HFFc6 (cell line): ENCODE measurements at regions not wholly inside any gene's neighbourhood (a gene's known extent, or its start where the extent isn't known, plus 50 kb on each side); places are given as distances from the start of the nearest gene placed in this dataset.
A peak's percentile ranks its signal among the peaks of the same experiment; 100 is the strongest.

ENCODE experiments used
- DNase-seq: peaks from one replicate; pipeline ENCODE4 v3.0.0-alpha.2; 2018
- H3K27ac Mint-ChIP-seq: 2 replicates; pipeline ENCODE4 v1.8.0; 2020; ENCODE audit warnings: mild to moderate bottlenecking, mixed read lengths
- H3K27me3 Mint-ChIP-seq: 2 replicates; pipeline ENCODE4 v1.8.0; 2021; ENCODE audit warnings: mild to moderate bottlenecking, moderate library complexity, mixed read lengths; ENCODE audit not compliant: insufficient read depth
- H3K36me3 Mint-ChIP-seq: 2 replicates; pipeline ENCODE4 v1.8.0; 2021; ENCODE audit warnings: low read depth, mixed read lengths
- H3K4me1 Mint-ChIP-seq: 2 replicates; pipeline ENCODE4 v1.8.0; 2020; ENCODE audit warnings: low read depth, mixed read lengths
- H3K4me3 Mint-ChIP-seq: 2 replicates; pipeline ENCODE4 v1.8.0; 2020; ENCODE audit warnings: mild to moderate bottlenecking, moderate library complexity, mixed read lengths
- H3K9me3 Mint-ChIP-seq: 2 replicates; pipeline ENCODE4 v1.8.0; 2020; ENCODE audit warnings: mild to moderate bottlenecking, mixed read lengths
- CTCF ChIP-seq: fragments of 200-600 bp; sonication (generic); IDR thresholded peaks from 2 replicates; pipeline ENCODE4 v1.5.0; 2021; ENCODE audit warnings: antibody characterized with exemption, mild to moderate bottlenecking

DNA sequence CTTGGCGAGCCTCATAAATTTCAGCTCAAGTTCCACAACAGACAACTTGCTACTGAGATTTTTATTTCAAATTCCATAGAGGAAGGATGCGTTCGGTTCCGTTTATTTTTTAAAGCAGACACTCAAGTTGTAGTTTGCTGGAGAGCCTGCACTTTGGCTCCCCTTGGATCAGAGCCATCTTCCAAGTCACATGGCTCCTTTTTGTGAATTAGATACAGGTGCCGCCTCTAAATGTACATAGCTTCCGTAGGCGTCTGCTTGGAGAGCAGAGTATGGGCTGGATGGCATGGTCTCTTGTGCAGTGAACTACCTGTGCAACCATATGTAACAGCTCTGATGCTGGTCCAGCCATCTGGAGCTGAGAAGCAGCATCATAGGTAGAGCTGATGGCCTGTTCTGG, 73.9 kb upstream of the WWC1 start:
- Mint-ChIP-seq H3K9me3 (no peaks in the 10 kb centered on the region), H3K27me3 (peaks cover 18% of the 10 kb centered on the region), H3K36me3 (no peaks in the 10 kb centered on the region), H3K4me3 (no peak overlapping the region), H3K4me1 (peaks cover 12% of the 10 kb centered on the region), H3K27ac (no peak overlapping the region)
- DNase-seq = no peak
- no peak for TF ChIP-seq CTCF

DNA sequence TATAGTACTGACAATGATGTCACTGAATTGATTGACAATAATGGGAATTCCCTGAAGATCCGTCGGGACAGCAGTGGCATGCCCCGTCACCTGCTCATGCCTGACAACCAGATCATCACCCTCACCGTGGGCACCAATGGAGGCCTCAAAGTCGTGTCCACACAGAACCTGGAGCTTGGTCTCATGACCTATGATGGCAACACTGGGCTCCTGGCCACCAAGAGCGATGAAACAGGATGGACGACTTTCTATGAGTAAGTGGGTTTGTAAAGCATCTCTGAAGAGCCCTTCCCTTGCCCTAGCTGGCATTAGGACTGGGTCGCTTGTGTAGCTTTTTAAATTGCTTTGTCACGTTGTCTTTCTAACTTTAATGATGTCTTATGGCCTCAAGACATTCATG, 72.7 kb upstream of the WWC1 start:
- DNase-seq = no peak
- Mint-ChIP-seq H3K27ac (no peak overlapping the region), H3K36me3 (no peaks in the 10 kb centered on the region), H3K9me3 (no peaks in the 10 kb centered on the region), H3K4me3 (no peak overlapping the region), H3K4me1 (peaks cover 12% of the 10 kb centered on the region), H3K27me3 (peaks cover 24% of the 10 kb centered on the region)
- no peak for TF ChIP-seq CTCF

DNA sequence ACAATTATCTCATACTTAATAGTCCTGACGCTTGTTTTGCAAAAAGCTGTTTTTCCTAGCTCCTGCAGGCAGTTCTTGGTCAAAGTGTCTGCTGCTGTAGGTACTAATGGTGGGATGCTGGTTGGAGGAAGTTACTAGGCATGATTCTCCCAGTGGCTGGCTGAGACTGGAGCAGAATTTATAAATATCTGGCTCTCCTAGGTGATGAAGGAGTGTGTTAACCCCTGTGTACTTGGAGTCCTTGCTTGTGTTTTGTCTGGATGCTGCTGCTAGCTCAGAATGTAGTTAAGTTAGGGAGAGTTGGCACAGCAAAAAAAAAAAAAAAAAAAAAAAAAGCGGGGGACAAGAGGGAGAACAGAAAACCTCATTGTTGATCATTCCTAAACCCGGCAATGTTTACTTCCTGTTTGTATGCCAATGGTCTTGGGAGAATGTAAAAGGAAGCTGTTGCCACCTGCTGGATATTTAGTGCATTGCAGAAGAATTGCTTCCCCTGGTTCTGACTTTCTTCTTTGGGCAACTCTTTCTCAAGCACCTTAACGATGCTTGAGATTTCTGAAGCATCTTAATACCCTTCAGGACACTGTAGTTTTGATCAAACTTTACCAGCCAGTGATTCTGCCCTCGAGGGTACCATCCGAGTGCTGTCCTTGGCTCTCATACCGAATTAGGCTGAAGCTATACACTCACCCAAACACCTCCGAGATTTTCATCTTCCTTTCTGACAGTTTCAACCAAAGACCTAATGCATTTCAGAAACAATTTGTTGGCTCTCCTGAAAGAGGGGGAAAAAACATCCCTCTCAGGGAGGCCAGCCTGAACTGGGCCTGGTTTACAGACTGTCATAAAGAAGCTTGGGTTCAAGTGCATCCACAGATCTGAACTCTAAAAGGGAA, 71.7 kb upstream of the WWC1 start:
- DNase-seq = peak; percentile 61
- H3K4me1 Mint-ChIP-seq = peaks cover 12% of the 10 kb centered on the region
- H3K36me3 Mint-ChIP-seq = no peaks in the 10 kb centered on the region
- peak; percentile 97 for TF ChIP-seq CTCF
- H3K4me3 Mint-ChIP-seq = peak overlapping the region; percentile 74
- 0 out of 2 replicates have a peak overlapping the region, but pooled peaks have one; percentile 16 for H3K27ac Mint-ChIP-seq
- H3K27me3 Mint-ChIP-seq = peaks cover 22% of the 10 kb centered on the region
- no peaks in the 10 kb centered on the region for H3K9me3 Mint-ChIP-seq

GRCh38 chr5:168224085-168224484, 67.4 kb upstream of the WWC1 start:
- Mint-ChIP-seq H3K27ac (no peak overlapping the region), H3K4me3 (no peak overlapping the region), H3K36me3 (no peaks in the 10 kb centered on the region), H3K4me1 (peaks cover 20% of the 10 kb centered on the region), H3K27me3 (peaks cover 29% of the 10 kb centered on the region), H3K9me3 (no peaks in the 10 kb centered on the region)
- DNase-seq = no peak
- no peak for TF ChIP-seq CTCF

DNA sequence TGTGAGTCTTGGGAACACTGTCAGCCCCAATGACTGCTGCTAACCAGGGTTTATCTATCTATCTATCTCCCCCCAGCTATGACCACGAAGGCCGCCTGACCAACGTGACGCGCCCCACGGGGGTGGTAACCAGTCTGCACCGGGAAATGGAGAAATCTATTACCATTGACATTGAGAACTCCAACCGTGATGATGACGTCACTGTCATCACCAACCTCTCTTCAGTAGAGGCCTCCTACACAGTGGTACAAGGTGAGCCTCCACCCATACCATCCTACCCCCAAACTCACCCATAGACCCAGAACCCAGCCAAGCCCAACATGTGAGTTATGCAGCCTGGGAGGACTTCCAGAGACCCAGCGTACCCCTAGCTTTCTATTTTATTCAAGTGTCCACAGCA, 65.4 kb upstream of the WWC1 start:
- DNase-seq = no peak
- TF ChIP-seq CTCF = no peak
- Mint-ChIP-seq H3K27me3 (peaks cover 25% of the 10 kb centered on the region), H3K4me3 (no peak overlapping the region), H3K36me3 (no peaks in the 10 kb centered on the region), H3K4me1 (peaks cover 8% of the 10 kb centered on the region; the same call in 1 of the 2 replicates), H3K9me3 (no peaks in the 10 kb centered on the region), H3K27ac (no peak overlapping the region)
